ENCODE measurements at regions not wholly inside any gene's neighbourhood (a gene's known extent, or its start where the extent isn't known, plus 50 kb on each side); places are given as distances from the start of the nearest gene placed in this dataset.

DNA sequence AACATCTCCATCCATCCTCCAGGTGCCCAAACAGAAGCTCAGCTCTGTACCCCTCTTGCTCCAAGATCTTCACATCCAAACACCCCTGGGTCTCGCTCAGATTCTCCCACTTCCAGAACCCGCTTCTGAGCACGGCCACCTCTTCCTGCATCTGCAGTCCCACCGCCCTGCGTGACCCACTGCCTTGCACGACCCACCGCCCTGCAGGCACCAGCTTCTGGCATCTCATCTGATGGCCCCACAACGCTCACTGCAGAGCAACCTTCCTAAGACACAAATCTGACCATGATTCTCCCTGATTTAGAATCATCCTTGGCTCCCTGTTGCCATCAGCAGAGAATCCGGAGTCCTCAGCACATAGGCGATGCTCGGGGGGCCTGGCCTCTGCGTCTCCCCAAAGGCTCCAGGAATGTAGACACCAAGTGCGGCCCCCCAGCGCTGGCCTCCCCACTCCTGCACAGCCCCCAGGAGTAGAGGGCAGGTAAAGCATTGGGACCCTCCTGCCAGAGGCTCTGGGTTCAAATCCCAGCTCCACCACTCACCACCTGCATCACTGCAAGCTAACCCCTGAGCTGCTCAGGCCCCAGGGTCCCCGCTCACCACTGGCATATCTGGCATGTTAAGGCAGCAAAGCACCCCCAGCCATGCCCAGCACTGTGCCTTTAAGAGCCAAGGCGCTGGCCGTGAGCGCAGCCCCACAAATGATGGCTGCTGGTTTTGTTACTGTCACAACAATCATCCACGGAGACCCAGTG is 459.3 kb downstream of the BRD1 start:
- TF ChIP-seq, protein P1, sequence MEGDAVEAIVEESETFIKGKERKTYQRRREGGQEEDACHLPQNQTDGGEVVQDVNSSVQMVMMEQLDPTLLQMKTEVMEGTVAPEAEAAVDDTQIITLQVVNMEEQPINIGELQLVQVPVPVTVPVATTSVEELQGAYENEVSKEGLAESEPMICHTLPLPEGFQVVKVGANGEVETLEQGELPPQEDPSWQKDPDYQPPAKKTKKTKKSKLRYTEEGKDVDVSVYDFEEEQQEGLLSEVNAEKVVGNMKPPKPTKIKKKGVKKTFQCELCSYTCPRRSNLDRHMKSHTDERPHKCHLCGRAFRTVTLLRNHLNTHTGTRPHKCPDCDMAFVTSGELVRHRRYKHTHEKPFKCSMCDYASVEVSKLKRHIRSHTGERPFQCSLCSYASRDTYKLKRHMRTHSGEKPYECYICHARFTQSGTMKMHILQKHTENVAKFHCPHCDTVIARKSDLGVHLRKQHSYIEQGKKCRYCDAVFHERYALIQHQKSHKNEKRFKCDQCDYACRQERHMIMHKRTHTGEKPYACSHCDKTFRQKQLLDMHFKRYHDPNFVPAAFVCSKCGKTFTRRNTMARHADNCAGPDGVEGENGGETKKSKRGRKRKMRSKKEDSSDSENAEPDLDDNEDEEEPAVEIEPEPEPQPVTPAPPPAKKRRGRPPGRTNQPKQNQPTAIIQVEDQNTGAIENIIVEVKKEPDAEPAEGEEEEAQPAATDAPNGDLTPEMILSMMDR (conservative IDR thresholded peaks at IDR 0.05; ENCODE audit: low read depth in 2 of 2), result no peak
- TF ChIP-seq POLR2AphosphoS5 (IDR thresholded peaks at IDR 0.05; ENCODE audit: low read depth) (no peak), EZH2phosphoT487 (IDR thresholded peaks at IDR 0.05; ENCODE audit: unreplicated experiment) (no peak), EZH2 (IDR thresholded peaks at IDR 0.05; ENCODE audit: low read depth, unreplicated experiment) (no peak), CREB1 (CRISPR knock-in tag; IDR thresholded peaks at IDR 0.05; ENCODE audit: low read depth) (no peak), JUNB (IDR thresholded peaks at IDR 0.05; ENCODE audit: unreplicated experiment) (no peak), NANOG (IDR thresholded peaks at IDR 0.05; ENCODE audit: borderline replicate concordance) (no peak), ZNF331 (CRISPR knock-in tag; IDR thresholded peaks at IDR 0.05; ENCODE audit: low read depth) (no peak), STAT1 (IDR thresholded peaks at IDR 0.05; ENCODE audit: unreplicated experiment) (no peak), ZNF114 (CRISPR knock-in tag; IDR thresholded peaks at IDR 0.05) (no peak)
- TF ChIP-seq, protein P2, sequence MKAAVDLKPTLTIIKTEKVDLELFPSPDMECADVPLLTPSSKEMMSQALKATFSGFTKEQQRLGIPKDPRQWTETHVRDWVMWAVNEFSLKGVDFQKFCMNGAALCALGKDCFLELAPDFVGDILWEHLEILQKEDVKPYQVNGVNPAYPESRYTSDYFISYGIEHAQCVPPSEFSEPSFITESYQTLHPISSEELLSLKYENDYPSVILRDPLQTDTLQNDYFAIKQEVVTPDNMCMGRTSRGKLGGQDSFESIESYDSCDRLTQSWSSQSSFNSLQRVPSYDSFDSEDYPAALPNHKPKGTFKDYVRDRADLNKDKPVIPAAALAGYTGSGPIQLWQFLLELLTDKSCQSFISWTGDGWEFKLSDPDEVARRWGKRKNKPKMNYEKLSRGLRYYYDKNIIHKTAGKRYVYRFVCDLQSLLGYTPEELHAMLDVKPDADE (IDR thresholded peaks at IDR 0.05), result no peak
- TF ChIP-seq, protein P3, sequence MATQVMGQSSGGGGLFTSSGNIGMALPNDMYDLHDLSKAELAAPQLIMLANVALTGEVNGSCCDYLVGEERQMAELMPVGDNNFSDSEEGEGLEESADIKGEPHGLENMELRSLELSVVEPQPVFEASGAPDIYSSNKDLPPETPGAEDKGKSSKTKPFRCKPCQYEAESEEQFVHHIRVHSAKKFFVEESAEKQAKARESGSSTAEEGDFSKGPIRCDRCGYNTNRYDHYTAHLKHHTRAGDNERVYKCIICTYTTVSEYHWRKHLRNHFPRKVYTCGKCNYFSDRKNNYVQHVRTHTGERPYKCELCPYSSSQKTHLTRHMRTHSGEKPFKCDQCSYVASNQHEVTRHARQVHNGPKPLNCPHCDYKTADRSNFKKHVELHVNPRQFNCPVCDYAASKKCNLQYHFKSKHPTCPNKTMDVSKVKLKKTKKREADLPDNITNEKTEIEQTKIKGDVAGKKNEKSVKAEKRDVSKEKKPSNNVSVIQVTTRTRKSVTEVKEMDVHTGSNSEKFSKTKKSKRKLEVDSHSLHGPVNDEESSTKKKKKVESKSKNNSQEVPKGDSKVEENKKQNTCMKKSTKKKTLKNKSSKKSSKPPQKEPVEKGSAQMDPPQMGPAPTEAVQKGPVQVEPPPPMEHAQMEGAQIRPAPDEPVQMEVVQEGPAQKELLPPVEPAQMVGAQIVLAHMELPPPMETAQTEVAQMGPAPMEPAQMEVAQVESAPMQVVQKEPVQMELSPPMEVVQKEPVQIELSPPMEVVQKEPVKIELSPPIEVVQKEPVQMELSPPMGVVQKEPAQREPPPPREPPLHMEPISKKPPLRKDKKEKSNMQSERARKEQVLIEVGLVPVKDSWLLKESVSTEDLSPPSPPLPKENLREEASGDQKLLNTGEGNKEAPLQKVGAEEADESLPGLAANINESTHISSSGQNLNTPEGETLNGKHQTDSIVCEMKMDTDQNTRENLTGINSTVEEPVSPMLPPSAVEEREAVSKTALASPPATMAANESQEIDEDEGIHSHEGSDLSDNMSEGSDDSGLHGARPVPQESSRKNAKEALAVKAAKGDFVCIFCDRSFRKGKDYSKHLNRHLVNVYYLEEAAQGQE (IDR thresholded peaks at IDR 0.05; ENCODE audit: unreplicated experiment), result no peak
- TF ChIP-seq, protein P4, sequence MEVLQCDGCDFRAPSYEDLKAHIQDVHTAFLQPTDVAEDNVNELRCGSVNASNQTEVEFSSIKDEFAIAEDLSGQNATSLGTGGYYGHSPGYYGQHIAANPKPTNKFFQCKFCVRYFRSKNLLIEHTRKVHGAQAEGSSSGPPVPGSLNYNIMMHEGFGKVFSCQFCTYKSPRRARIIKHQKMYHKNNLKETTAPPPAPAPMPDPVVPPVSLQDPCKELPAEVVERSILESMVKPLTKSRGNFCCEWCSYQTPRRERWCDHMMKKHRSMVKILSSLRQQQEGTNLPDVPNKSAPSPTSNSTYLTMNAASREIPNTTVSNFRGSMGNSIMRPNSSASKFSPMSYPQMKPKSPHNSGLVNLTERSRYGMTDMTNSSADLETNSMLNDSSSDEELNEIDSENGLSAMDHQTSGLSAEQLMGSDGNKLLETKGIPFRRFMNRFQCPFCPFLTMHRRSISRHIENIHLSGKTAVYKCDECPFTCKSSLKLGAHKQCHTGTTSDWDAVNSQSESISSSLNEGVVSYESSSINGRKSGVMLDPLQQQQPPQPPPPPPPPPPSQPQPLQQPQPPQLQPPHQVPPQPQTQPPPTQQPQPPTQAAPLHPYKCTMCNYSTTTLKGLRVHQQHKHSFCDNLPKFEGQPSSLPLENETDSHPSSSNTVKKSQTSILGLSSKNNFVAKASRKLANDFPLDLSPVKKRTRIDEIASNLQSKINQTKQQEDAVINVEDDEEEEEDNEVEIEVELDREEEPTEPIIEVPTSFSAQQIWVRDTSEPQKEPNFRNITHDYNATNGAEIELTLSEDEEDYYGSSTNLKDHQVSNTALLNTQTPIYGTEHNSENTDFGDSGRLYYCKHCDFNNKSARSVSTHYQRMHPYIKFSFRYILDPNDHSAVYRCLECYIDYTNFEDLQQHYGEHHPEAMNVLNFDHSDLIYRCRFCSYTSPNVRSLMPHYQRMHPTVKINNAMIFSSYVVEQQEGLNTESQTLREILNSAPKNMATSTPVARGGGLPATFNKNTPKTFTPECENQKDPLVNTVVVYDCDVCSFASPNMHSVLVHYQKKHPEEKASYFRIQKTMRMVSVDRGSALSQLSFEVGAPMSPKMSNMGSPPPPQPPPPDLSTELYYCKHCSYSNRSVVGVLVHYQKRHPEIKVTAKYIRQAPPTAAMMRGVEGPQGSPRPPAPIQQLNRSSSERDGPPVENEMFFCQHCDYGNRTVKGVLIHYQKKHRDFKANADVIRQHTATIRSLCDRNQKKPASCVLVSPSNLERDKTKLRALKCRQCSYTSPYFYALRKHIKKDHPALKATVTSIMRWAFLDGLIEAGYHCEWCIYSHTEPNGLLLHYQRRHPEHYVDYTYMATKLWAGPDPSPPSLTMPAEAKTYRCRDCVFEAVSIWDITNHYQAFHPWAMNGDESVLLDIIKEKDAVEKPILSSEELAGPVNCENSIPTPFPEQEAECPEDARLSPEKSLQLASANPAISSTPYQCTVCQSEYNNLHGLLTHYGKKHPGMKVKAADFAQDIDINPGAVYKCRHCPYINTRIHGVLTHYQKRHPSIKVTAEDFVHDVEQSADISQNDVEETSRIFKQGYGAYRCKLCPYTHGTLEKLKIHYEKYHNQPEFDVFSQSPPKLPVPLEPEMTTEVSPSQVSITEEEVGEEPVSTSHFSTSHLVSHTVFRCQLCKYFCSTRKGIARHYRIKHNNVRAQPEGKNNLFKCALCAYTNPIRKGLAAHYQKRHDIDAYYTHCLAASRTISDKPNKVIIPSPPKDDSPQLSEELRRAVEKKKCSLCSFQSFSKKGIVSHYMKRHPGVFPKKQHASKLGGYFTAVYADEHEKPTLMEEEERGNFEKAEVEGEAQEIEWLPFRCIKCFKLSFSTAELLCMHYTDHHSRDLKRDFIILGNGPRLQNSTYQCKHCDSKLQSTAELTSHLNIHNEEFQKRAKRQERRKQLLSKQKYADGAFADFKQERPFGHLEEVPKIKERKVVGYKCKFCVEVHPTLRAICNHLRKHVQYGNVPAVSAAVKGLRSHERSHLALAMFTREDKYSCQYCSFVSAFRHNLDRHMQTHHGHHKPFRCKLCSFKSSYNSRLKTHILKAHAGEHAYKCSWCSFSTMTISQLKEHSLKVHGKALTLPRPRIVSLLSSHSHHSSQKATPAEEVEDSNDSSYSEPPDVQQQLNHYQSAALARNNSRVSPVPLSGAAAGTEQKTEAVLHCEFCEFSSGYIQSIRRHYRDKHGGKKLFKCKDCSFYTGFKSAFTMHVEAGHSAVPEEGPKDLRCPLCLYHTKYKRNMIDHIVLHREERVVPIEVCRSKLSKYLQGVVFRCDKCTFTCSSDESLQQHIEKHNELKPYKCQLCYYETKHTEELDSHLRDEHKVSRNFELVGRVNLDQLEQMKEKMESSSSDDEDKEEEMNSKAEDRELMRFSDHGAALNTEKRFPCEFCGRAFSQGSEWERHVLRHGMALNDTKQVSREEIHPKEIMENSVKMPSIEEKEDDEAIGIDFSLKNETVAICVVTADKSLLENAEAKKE (CRISPR knock-in tag; IDR thresholded peaks at IDR 0.05), result no peak

All from GM23338 (cell line).